ENCODE measurements at regions not wholly inside any gene's neighbourhood (a gene's known extent, or its start where the extent isn't known, plus 50 kb on each side); places are given as distances from the start of the nearest gene placed in this dataset.

DNA sequence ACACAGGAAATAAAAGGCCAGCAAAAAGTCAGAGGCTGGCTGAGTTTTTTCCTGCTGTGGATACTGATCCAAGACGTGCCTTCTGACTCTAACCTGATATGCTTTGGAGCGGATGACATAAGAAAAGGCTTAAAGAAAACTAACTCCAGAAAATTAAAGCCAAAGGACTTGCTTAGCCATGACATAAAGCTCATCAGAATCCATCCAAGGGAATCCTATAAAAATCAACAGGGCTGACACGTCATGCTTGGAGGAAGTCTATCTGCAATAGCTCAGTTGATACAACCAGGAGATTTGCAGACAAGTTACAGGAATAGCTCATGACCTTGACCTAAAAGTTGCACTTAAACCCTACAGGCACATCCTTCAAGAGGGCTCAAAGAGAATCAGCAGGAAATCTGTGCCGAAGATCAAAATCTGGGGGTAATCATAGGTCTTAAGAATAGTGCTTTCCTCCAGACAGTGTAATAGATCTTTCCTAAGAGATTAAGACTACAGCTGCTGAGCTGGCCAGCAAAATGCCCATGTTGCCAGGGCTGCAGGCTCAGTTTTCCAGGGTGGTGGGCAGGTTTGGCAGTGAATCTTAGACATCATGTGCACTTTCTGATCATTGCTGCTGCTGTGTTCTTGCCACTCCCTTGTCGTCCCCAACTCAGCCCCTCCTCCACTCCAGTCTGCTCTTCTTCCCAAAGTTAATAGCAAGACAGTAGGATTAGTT is 111.5 kb upstream of the SVIL start:
- WGBS (ENCODE audit: extremely low coverage, insufficient read length, low lambda C conversion rate) = no CpG with 5 or more reads among the region's 5 CpGs
- Mint-ChIP-seq H3K4me3 (no peak overlapping the region), H3K9me3 (no peaks in the 10 kb centered on the region), H3K4me1 (no peaks in the 10 kb centered on the region), H3K27me3 (ENCODE audit: low read depth) (peaks cover 5% of the 10 kb centered on the region), H3K36me3 (ENCODE audit: insufficient read depth in 1 of 3, low read depth in 3 of 3) (no peaks in the 10 kb centered on the region), H3K27ac (no peak overlapping the region)
- H2BK15ac ChIP-seq (ENCODE audit: low read depth, low read length) = no peak overlapping the region
- no peaks in the 10 kb centered on the region for H4K20me1 ChIP-seq (ENCODE audit: control insufficient read depth, insufficient read depth, insufficient read length)
- no peak overlapping the region for H3K23ac ChIP-seq (ENCODE audit: insufficient read length, low read depth, low read length)
- H3K9ac ChIP-seq (ENCODE audit: extremely low read depth, insufficient read length, low read length) = no peak overlapping the region
- H3K27me3 ChIP-seq (ENCODE audit: insufficient read depth, low read length) = no peaks in the 10 kb centered on the region; the same call in 1 of the 2 replicates
- H2BK12ac ChIP-seq (ENCODE audit: insufficient read length, low read depth, low read length) = no peak overlapping the region
- H3K18ac ChIP-seq (ENCODE audit: insufficient read length, low read depth, low read length) = no peak overlapping the region
- no peaks in the 10 kb centered on the region for H3K79me2 ChIP-seq (ENCODE audit: insufficient read depth, low read length)
- no peak overlapping the region for H3K4me2 ChIP-seq (ENCODE audit: insufficient read depth, insufficient read length, low read length)
- H2BK5ac ChIP-seq (ENCODE audit: insufficient read length, low read length) = no peak overlapping the region
- no peak for TF ChIP-seq CTCF (conservative IDR thresholded peaks at IDR 0.05)
- H3K9me3 ChIP-seq (ENCODE audit: control insufficient read depth, low read depth, low read length) = no peaks in the 10 kb centered on the region
- H4K8ac ChIP-seq (replicated peaks; ENCODE audit: insufficient read length, low read depth, low read length) = no peak overlapping the region
- no peak overlapping the region for H3K14ac ChIP-seq (ENCODE audit: insufficient read depth, low read length)
- H2AFZ ChIP-seq (ENCODE audit: low read length) = no peak overlapping the region
- no peak overlapping the region for H4K5ac ChIP-seq (ENCODE audit: insufficient read length, low read depth, low read length)
- no peak overlapping the region for H2BK20ac ChIP-seq (ENCODE audit: low read depth, low read length, poor library complexity, severe bottlenecking)
- no peak overlapping the region for H3K56ac ChIP-seq (ENCODE audit: insufficient read length, low read depth, low read length)
- H2AK5ac ChIP-seq (ENCODE audit: insufficient read length, low read length) = no peak overlapping the region
- no peaks in the 10 kb centered on the region for H3K4me1 ChIP-seq (ENCODE audit: insufficient read depth, low read length)
- H3K23me2 ChIP-seq (ENCODE audit: insufficient read length, low read depth, low read length, poor library complexity, severe bottlenecking) = no peaks in the 10 kb centered on the region
- no peak overlapping the region for H4K91ac ChIP-seq (ENCODE audit: insufficient read length, low read depth, low read length)
- no peak overlapping the region for H3K27ac ChIP-seq (ENCODE audit: insufficient read length, low read depth, low read length)
- no peak overlapping the region for H3T11ph ChIP-seq (ENCODE audit: low read length)
- no peak overlapping the region for H2BK120ac ChIP-seq (ENCODE audit: low read depth, low read length, poor library complexity, severe bottlenecking)
- DNase-seq = no peak
- H3K79me1 ChIP-seq (ENCODE audit: insufficient read depth, low read depth, low read length, poor library complexity, severe bottlenecking) = no peaks in the 10 kb centered on the region
- H3K4ac ChIP-seq (ENCODE audit: low read depth, low read length) = no peak overlapping the region
